22Rv1 (cell line): ENCODE measurements at regions not wholly inside any gene's neighbourhood (a gene's known extent, or its start where the extent isn't known, plus 50 kb on each side); places are given as distances from the start of the nearest gene placed in this dataset.

Experiments used
- H3K27ac ChIP-seq: fragments of 450-650 bp; 2 replicates; pipeline ENCODE4 v1.5.1; 2017
- ZFX ChIP-seq: fragments of 450-650 bp; IDR thresholded peaks from 2 replicates; pipeline ENCODE4 v1.6.1; 2017; ENCODE audit warnings: antibody characterized with exemption, borderline replicate concordance
- TF ChIP-seq, protein P1 (sequence below): fragments of 450-650 bp; IDR thresholded peaks from 2 replicates; pipeline ENCODE4 v1.5.1; 2017; ENCODE audit warnings: mild to moderate bottlenecking

DNA sequence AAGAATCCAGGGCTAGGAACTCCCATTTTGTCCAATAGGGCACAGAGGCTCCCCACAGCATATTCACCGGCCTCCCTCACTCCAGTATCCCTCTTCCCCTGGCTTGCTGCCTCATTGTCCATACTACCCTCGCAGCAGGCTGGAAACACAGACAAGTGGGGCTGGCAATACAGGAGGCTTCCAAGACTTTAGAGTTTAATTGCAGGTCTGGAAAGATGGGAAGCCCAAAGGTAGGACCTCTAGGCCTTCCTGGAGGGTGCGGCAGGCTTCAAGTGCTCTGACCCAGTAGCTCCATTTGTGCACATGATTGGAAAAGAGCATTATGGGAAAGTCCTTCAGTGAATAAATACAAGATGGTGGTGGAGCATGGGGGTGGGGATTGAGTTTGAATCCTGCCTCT, 166.7 kb downstream of the EVX1 start:
- no peak for TF ChIP-seq ZFX
- TF ChIP-seq, protein P1, sequence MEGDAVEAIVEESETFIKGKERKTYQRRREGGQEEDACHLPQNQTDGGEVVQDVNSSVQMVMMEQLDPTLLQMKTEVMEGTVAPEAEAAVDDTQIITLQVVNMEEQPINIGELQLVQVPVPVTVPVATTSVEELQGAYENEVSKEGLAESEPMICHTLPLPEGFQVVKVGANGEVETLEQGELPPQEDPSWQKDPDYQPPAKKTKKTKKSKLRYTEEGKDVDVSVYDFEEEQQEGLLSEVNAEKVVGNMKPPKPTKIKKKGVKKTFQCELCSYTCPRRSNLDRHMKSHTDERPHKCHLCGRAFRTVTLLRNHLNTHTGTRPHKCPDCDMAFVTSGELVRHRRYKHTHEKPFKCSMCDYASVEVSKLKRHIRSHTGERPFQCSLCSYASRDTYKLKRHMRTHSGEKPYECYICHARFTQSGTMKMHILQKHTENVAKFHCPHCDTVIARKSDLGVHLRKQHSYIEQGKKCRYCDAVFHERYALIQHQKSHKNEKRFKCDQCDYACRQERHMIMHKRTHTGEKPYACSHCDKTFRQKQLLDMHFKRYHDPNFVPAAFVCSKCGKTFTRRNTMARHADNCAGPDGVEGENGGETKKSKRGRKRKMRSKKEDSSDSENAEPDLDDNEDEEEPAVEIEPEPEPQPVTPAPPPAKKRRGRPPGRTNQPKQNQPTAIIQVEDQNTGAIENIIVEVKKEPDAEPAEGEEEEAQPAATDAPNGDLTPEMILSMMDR, result no peak
- H3K27ac ChIP-seq, result no peak overlapping the region

DNA sequence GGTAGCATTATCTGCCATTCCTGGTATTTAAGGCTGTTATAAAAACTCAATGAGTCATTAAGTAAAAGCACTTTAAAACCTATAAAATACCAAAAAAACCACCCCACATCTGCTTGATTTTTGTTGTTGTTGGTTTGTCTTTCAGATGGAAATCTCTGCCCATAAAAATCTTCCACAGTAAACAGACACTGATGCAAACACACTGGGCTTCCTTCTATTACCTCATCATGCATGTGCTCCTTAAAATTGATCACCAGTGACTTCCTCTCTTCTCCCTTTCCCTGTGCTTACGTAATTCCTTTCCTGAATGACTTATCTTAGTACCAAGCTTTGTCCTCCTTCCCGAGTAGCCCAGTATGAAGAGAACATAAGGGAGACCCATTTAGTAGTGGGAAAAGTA, 167.2 kb downstream of the EVX1 start:
- TF ChIP-seq ZFX, result no peak
- TF ChIP-seq, protein P1, result no peak
- no peak overlapping the region for H3K27ac ChIP-seq

DNA sequence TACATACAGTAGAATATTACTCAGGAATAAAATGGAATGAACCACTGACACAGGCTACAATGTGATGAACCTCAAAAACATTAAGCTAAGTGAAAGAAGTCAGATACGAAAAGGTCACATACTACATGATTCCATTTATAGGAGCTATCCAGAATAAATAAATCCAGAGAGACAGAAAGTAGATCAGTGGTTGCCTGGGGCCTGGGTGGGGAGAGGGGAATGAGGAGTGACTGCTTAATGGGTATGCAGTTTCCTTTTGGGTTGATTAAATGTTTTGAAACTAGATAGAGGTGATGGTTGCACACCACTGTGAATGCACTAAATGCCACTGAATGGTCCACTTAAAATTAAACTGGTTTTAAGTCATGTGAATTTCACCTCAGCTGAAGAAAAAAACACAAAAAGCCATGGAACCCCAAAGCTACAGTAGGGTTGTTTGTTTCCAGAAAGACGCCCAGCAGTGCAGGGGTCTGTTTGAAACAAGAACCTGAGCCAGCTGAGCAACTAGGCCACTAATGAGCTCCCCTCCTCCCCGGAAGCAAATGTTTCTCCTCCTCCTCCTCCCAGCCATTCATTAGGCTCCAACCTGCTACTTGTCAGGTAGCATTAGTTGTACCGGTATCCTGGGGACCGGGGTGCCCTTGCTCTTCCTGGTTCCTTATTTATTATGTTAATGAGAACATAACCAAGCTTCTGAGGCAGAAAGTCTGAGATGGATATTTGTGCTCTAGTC, 168.4 kb downstream of the EVX1 start:
- H3K27ac ChIP-seq, result no peak overlapping the region
- no peak for TF ChIP-seq ZFX
- TF ChIP-seq, protein P1, result no peak

DNA sequence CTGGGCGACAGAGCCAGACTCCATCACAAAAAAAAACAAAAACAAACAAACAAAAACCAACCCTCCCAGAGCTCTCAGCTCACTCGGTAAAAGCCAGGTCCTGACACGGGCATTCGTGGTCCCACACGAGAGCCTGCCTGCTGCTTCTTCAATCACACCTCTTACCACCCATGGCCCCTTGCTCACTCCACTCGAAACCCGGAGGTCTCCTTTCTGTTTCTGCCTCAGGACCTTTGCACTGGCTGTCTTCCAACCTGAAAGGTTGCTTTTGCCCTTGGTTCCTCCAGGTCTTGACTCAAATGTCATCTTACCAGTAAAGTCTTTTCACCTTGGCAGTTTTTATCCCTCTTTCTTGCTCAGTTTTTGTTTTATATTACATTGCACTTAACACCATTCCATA, 169.6 kb downstream of the EVX1 start:
- TF ChIP-seq ZFX, result no peak
- TF ChIP-seq, protein P1, result no peak
- no peak overlapping the region for H3K27ac ChIP-seq

DNA sequence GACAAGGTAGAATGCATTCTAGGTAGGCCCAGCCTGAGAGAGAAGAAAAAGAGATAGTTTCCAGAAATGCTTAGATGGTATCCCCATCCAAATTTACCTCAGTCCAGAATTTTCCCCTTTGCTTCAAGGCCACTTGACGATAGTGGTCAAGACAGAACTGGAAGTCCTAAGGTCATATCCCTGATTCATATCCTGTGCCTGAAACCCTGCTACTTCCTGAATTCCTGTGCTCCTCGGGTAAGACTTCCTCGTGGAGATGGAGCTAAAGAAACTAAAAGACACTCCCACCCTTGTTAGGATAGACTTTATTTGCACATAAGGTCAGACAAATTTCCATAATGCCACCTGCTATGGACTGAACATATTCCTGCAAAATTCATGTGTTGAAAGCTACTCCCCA, 175.9 kb downstream of the EVX1 start:
- TF ChIP-seq, protein P1, result no peak
- H3K27ac ChIP-seq, result no peak overlapping the region

DNA sequence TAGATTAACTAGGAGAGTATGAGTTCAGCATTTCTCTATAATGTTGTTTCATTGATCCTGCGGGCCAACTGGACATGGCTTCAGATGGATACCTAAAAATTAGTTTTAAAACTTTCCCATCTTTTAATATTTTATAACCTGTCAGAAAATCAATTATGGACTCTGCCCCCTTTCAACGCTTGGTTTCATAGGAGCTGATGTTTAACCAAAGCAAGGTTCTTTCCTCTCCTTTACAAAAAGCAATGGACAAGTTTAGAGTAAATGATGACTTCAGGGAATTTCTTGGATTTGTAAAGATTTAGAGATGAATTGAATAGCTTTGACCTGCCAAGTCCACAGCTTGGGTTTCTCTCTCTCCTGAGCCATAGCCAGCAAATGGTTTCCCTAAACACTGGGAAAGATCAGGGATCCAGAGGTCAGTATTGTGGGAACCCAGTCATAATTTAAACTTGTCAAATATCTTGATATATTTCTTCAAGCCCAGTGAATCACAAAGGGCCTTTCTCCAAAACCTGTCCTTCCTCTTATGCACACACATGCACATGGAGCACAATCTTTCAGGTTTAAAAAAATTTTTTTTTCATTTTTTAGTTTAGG, 177.1 kb downstream of the EVX1 start:
- no peak overlapping the region for H3K27ac ChIP-seq
- no peak for TF ChIP-seq ZFX
- TF ChIP-seq, protein P1, result no peak

DNA sequence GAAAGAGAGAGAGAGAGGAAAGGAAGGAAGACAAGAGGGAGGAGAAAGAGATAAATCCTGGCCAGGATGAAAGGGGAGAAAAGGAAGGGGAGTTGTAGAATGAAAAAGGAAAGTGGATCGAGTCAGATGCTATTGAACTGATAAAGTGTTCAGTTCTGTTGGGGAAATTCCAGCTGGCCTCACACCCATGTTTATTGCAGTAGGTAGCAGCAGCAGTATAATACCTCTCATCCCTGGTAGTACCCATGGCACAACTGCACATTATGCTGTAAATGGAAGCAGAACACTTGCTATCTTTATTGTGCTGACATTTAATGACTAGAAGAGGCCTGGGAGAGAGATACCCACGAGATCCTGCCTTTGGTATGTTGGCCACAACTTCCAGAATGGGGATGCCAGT, 178.1 kb downstream of the EVX1 start:
- TF ChIP-seq, protein P1, result no peak
- TF ChIP-seq ZFX, result no peak
- no peak overlapping the region for H3K27ac ChIP-seq
